Erythroblast (primary cell): ENCODE measurements at regions not wholly inside any gene's neighbourhood (a gene's known extent, or its start where the extent isn't known, plus 50 kb on each side); places are given as distances from the start of the nearest gene placed in this dataset.

Source experiments
- GATA1 ChIP-seq: IDR thresholded peaks from 2 replicates; pipeline ENCODE4 v1.6.1; 2011; ENCODE audit warnings: low read depth, mild to moderate bottlenecking, control low read depth, low read length, moderate library complexity
- POLR2A ChIP-seq: IDR thresholded peaks from 2 replicates; pipeline ENCODE4 v1.6.1; 2011; ENCODE audit warnings: mild to moderate bottlenecking, low read length

DNA sequence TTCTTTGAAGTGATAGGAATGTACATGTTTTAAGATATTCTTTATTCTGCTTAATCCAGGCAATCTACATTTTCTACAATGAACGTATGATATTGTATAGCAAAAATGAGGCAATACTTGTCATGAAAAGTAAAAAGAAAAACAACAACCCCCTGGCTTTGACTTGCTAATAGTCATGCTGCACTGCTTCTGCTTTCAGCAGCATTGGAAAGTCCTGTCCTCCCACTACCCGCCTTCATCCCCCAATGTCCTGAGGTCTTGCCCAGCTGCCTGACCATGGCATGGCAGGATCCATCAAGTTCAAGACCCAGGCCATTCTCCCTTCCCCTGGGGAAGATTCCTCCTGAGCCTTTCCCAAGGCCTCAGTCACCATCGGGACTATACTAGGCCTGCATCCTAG lies 156.5 kb downstream of the SH3BGRL2 start:
- TF ChIP-seq POLR2A = no peak
- no peak for TF ChIP-seq GATA1
